ENCODE measurements at regions not wholly inside any gene's neighbourhood (a gene's known extent, or its start where the extent isn't known, plus 50 kb on each side); places are given as distances from the start of the nearest gene placed in this dataset.

DNA sequence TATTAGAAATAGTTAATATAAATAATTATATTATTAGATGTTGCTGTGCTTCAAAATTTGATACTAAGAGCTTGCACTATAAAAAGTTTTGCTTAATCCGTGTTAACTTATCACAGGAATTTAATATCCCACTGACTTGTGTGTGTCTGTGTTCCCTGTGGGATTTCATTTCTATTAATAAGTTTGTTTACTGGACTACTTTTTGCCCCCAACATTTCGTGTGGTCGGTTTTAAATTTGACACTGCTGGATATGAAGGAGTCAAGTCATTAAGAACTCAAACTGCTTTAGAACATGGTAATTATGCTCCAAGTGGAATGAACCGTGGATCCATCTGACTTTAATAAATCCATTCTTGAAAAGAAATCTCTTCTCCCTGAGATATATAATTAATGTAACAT lies 182.2 kb upstream of the NUDT4 start:
- ATAC-seq (ENCODE audit: insufficient number of reproducible peaks, low FRiP score, low read depth) (no peak), DNase-seq (ENCODE audit: low spot score) (no peak)
- H3K27me3 ChIP-seq (replicated peaks; ENCODE audit: insufficient read depth), result no peaks in the 10 kb centered on the region
- TF ChIP-seq, protein P1, sequence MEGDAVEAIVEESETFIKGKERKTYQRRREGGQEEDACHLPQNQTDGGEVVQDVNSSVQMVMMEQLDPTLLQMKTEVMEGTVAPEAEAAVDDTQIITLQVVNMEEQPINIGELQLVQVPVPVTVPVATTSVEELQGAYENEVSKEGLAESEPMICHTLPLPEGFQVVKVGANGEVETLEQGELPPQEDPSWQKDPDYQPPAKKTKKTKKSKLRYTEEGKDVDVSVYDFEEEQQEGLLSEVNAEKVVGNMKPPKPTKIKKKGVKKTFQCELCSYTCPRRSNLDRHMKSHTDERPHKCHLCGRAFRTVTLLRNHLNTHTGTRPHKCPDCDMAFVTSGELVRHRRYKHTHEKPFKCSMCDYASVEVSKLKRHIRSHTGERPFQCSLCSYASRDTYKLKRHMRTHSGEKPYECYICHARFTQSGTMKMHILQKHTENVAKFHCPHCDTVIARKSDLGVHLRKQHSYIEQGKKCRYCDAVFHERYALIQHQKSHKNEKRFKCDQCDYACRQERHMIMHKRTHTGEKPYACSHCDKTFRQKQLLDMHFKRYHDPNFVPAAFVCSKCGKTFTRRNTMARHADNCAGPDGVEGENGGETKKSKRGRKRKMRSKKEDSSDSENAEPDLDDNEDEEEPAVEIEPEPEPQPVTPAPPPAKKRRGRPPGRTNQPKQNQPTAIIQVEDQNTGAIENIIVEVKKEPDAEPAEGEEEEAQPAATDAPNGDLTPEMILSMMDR (IDR thresholded peaks at IDR 0.05), result no peak
- H3K36me3 ChIP-seq, result no peaks in the 10 kb centered on the region
- H3K4me3 ChIP-seq, result no peak overlapping the region
- peaks cover 11 to 50% of the 10 kb centered on the region in 2 donors for H3K4me1 ChIP-seq (ENCODE audit: control insufficient read depth in 1 of 2, low read depth in 2 of 2)
- no peak overlapping the region for H3K27ac ChIP-seq
- no peaks in the 10 kb centered on the region for H3K9me3 ChIP-seq

DNA sequence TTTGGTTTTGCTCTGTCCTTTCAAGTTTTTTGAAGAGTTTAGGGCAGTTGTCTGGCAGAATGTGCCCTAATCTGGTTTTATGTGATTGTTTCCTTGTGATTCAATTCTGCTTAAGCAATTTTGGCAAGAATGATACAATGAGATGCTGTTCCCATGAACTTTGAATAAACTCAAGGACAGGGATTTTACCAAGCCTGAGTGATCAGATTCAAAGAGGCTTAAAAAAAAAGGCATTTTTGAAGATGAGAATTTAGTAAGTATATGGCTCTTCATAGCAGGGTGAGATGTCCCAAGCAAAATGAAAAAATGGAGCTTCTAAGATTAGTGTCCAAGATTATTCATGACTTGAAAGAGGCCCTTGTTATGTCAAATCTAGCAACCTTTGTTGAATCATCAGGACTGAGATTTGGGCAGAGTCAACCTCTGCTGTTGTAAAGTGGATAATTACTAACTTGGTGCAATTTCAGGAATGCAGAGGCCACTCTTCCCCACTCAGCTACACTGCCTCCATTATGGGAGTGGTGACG lies 180.6 kb upstream of the NUDT4 start:
- H3K4me1 ChIP-seq (ENCODE audit: control insufficient read depth in 1 of 2, low read depth in 2 of 2), result peaks cover 5 to 41% of the 10 kb centered on the region in 2 donors
- H3K9me3 ChIP-seq, result no peaks in the 10 kb centered on the region
- H3K4me3 ChIP-seq, result no peak overlapping the region
- TF ChIP-seq, protein P1 (IDR thresholded peaks at IDR 0.05), result no peak
- no peaks in the 10 kb centered on the region for H3K27me3 ChIP-seq (replicated peaks; ENCODE audit: insufficient read depth)
- ATAC-seq (ENCODE audit: insufficient number of reproducible peaks, low FRiP score, low read depth), result no peak
- no peak for DNase-seq (ENCODE audit: low spot score)
- no peaks in the 10 kb centered on the region for H3K36me3 ChIP-seq
- no peak overlapping the region for H3K27ac ChIP-seq

DNA sequence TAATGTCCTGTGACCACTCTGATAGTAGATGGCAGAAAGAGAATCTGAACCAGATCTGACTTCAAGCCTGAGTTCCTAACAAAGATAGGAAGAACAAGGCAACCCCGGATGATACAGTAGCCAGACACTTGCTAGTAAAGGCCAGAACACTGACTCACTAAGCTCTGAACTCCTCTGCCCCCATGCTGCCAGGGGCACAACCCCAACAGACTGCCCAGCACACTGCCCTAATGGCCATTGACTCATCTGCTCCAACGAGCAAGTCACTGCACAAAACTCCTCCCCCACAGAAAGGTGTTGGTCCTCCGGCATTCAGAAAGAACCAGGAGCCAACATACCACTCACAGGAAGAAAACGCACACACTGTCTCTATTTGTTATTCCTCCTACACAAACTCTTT lies 179.6 kb upstream of the NUDT4 start:
- H3K9me3 ChIP-seq, result no peaks in the 10 kb centered on the region
- no peak overlapping the region for H3K27ac ChIP-seq
- TF ChIP-seq, protein P1 (IDR thresholded peaks at IDR 0.05), result no peak
- no peak overlapping the region for H3K4me3 ChIP-seq
- ATAC-seq (ENCODE audit: insufficient number of reproducible peaks, low FRiP score, low read depth) (no peak), DNase-seq (ENCODE audit: low spot score) (no peak)
- H3K4me1 ChIP-seq (ENCODE audit: control insufficient read depth in 1 of 2, low read depth in 2 of 2), result peaks cover 0 to 34% of the 10 kb centered on the region in 2 donors
- no peaks in the 10 kb centered on the region for H3K36me3 ChIP-seq
- H3K27me3 ChIP-seq (replicated peaks; ENCODE audit: insufficient read depth), result no peaks in the 10 kb centered on the region

DNA sequence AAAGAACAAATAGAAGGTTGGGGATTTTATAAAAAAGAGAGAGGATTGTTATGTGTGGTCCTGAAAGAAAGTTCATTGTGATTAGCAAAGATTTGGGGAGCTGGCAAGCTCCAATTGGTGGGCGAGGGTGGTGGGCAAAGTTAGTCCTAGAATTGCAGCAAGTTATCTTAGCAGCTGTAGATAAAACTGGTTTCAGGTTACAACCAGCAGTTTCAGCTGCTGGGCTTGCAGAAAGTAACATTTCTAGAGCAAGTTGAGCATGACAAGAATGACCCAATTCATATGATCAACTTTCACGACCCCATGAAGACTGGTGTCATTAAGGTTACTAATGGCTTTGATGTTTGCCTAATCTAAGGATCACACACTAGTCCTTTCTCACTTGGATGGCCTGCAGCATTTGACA lies 177.9 kb upstream of the NUDT4 start:
- DNase-seq (ENCODE audit: low spot score) (no peak), ATAC-seq (ENCODE audit: insufficient number of reproducible peaks, low FRiP score, low read depth) (no peak)
- Histone ChIP-seq H3K36me3 (no peaks in the 10 kb centered on the region), H3K4me1 (ENCODE audit: control insufficient read depth in 1 of 2, low read depth in 2 of 2) (peaks cover 0 to 34% of the 10 kb centered on the region in 2 donors), H3K4me3 (no peak overlapping the region), H3K27me3 (replicated peaks; ENCODE audit: insufficient read depth) (no peaks in the 10 kb centered on the region), H3K27ac (no peak overlapping the region), H3K9me3 (no peaks in the 10 kb centered on the region)
- TF ChIP-seq, protein P1 (IDR thresholded peaks at IDR 0.05), result no peak

DNA sequence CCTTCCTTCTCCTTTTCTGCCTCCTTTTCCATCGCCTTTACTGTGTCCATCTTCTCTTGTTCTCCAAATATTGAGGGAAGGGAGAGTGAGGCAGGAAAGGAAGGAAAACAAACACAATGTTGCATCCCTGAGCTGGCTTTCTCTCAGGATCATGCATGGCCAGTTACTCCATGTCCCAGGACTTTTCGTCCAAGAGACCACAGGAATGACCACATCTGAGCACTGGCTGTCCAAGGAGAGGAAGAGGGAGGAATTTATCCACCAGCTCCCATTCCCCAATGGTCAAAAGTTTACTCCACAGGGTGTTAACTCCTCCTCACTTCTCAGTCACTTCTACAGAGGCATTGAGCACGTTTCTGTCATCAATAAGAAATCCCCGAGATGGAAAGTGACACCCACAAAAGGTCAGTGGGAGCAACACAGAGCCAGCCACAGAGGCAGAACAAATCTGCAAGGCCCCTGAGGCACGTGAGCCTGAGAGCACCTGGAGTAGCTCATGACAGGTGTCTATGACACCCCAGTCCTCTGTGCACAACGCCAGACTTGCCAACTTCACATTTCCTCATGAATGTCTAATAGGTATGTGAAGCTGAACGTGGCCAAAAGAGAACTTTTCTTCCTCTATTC lies 177.3 kb upstream of the NUDT4 start:
- peaks cover 0 to 34% of the 10 kb centered on the region in 2 donors for H3K4me1 ChIP-seq (ENCODE audit: control insufficient read depth in 1 of 2, low read depth in 2 of 2)
- TF ChIP-seq, protein P1 (IDR thresholded peaks at IDR 0.05), result no peak
- H3K9me3 ChIP-seq, result no peaks in the 10 kb centered on the region
- no peak overlapping the region for H3K4me3 ChIP-seq
- ATAC-seq (ENCODE audit: insufficient number of reproducible peaks, low FRiP score, low read depth) (no peak), DNase-seq (ENCODE audit: low spot score) (no peak)
- no peaks in the 10 kb centered on the region for H3K27me3 ChIP-seq (replicated peaks; ENCODE audit: insufficient read depth)
- no peak overlapping the region for H3K27ac ChIP-seq
- H3K36me3 ChIP-seq, result no peaks in the 10 kb centered on the region
